Tibial nerve (tissue), 4 donors: ENCODE measurements at regions not wholly inside any gene's neighbourhood (a gene's known extent, or its start where the extent isn't known, plus 50 kb on each side); places are given as distances from the start of the nearest gene placed in this dataset.

ENCODE experiments used
- DNase-seq, 2 donors: peaks; one replicate each; pipeline ENCODE4 v3.0.0-alpha.2; 2019; ENCODE audit warnings: low spot score in 2 of 2
- H3K27ac ChIP-seq, 4 donors: fragments of 200-600 bp; sonication (generic) in 3 of 4; one replicate each; pipeline ENCODE4 v1.5.1; 2017 to 2019; ENCODE audit warnings: mild to moderate bottlenecking in 1 of 4
- H3K27me3 ChIP-seq, 2 donors: fragments of 200-600 bp; sonication (generic) in 1 of 2; one replicate each; pipeline versions ENCODE4 v1.5.1 to v1.6.0; 2017 to 2019
- H3K36me3 ChIP-seq, 3 donors: fragments of 200-600 bp; sonication (generic); one replicate each; pipeline ENCODE4 v1.5.1; 2018 to 2019
- H3K4me1 ChIP-seq, 4 donors: fragments of 200-600 bp; sonication (generic) in 3 of 4; one replicate each; pipeline ENCODE4 v1.5.1; 2017 to 2019
- H3K4me3 ChIP-seq, 4 donors: fragments of 200-600 bp; sonication (generic) in 3 of 4; one replicate each; pipeline ENCODE4 v1.5.1; 2017 to 2019; ENCODE audit warnings: mild to moderate bottlenecking in 1 of 4, moderate library complexity in 1 of 4
- H3K9me3 ChIP-seq, 4 donors: fragments of 200-600 bp; sonication (generic) in 3 of 4; one replicate each; pipeline ENCODE4 v1.5.1; 2017 to 2019
- CTCF ChIP-seq, 5 experiments: fragments of 200-600 bp in 3 of 5; fragments of 450-650 bp in 2 of 5; sonication (generic) in 3 of 5; IDR thresholded peaks; one replicate each; pipeline ENCODE4 v1.5.1; 2016 to 2019; ENCODE audit warnings: antibody characterized with exemption in 5 of 5, mild to moderate bottlenecking in 3 of 5, moderate library complexity in 2 of 5
- EP300 ChIP-seq, 2 donors: sonication (generic); formaldehyde crosslinking; IDR thresholded peaks; one replicate each; pipeline ENCODE4 v1.6.1; 2017; ENCODE audit warnings: antibody characterized with exemption in 2 of 2, mild to moderate bottlenecking in 1 of 2
- POLR2A ChIP-seq, 2 donors: fragments of 450-650 bp; IDR thresholded peaks; one replicate each; pipeline ENCODE4 v1.6.1; 2017; ENCODE audit warnings: antibody characterized with exemption in 2 of 2, mild to moderate bottlenecking in 2 of 2, moderate library complexity in 2 of 2
- WGBS, 2 donors: methylation state at CpG; one replicate each; pipeline ENCODE4 v1.1.5; 2018; 5-methylcytosine and 5-hydroxymethylcytosine counted together

DNA sequence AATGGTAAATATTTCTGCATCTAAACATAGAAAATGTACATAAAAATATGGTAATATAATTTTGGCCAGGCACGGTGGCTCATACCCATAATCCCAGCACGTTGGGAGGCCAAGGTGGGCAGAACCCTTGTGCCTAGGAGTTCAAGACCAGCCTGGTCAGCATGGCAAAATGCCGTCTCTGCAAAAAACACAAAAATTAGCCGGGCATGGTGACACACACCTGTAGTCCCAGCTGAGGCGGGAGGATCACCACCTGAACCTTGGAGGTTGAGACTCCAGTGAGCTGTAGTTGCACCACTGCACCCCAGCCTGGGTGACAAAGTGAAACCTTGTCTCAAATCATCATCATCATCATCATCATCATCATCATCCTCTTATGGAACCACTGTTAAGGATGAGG lies 230.6 kb upstream of the NCAM1 start:
- no peaks in the 10 kb centered on the region for H3K27me3 ChIP-seq
- 52 to 53% methylated on average over 5 of the region's 5 CpGs for WGBS, 2 donors
- H3K9me3 ChIP-seq: no peaks in the 10 kb centered on the region
- H3K36me3 ChIP-seq: no peaks in the 10 kb centered on the region
- no peak overlapping the region for H3K27ac ChIP-seq
- H3K4me3 ChIP-seq: no peak overlapping the region
- no peaks in the 10 kb centered on the region for H3K4me1 ChIP-seq
- DNase-seq: no peak
- TF ChIP-seq POLR2A (IDR thresholded peaks at IDR 0.05) (no peak), CTCF (IDR thresholded peaks at IDR 0.05) (no peak), EP300 (IDR thresholded peaks at IDR 0.05) (no peak)

DNA sequence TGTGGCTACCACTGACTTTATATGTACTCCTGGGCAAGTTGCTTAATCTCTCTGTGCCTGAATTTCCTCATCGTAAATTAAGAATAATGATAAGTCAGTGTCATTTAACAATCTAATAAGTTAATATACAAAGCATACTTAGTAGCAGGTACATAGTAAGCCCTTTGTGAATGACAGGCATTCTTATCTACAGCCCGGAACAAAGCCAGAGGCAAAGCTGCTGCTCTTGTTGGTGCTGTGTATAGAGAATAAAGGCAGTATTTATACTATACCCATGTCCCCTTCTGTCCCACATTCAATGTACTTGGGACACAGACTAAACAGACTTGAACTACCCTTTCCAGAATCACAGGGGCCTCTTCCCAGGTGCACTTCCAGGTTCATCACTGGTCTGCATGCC lies 229.7 kb upstream of the NCAM1 start:
- Histone ChIP-seq H3K27me3 (no peaks in the 10 kb centered on the region), H3K4me1 (peaks cover 0 to 3% (median 0%) of the 10 kb centered on the region in 4 donors), H3K27ac (no peak overlapping the region), H3K36me3 (no peaks in the 10 kb centered on the region), H3K9me3 (no peaks in the 10 kb centered on the region), H3K4me3 (no peak overlapping the region)
- 65 to 70% methylated on average over 2 of the region's 2 CpGs for WGBS, 2 donors
- no peak for DNase-seq
- no peak for TF ChIP-seq CTCF (IDR thresholded peaks at IDR 0.05)
- no peak for TF ChIP-seq POLR2A (IDR thresholded peaks at IDR 0.05)
- TF ChIP-seq EP300 (IDR thresholded peaks at IDR 0.05): no peak

GRCh38 chr11:112732031-112732430 lies 229.2 kb upstream of the NCAM1 start:
- H3K36me3 ChIP-seq: no peaks in the 10 kb centered on the region
- TF ChIP-seq POLR2A (IDR thresholded peaks at IDR 0.05): no peak
- TF ChIP-seq EP300 (IDR thresholded peaks at IDR 0.05): no peak
- no peak for TF ChIP-seq CTCF (IDR thresholded peaks at IDR 0.05)
- no peaks in the 10 kb centered on the region for H3K9me3 ChIP-seq
- no peak overlapping the region for H3K27ac ChIP-seq
- DNase-seq: no peak
- no peaks in the 10 kb centered on the region for H3K27me3 ChIP-seq
- peaks cover 0 to 5% (median 0%) of the 10 kb centered on the region in 4 donors for H3K4me1 ChIP-seq
- no peak overlapping the region for H3K4me3 ChIP-seq
- 69 to 85% methylated on average over 4 of the region's 4 CpGs for WGBS, 2 donors

DNA sequence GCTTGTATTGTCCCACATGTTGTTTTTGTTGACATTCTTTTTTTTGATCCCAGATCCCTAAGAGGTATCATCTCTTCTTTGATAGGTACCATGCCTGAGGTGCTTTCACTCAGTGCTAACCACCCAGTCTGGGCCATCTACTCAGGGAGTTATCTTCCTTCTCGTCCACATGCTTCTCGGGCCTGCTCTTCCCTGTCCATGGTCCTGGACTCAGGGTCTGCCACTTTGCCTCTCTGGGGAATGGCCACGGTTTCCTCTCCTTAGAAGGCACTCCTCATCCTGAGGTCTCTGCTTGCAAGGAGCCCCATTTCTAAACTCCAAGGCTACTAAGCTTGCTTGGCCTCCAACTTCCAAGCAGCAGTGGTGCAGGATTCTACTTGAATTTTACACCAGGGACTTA lies 227.0 kb upstream of the NCAM1 start:
- Histone ChIP-seq H3K27ac (no peak overlapping the region), H3K4me3 (no peak overlapping the region), H3K9me3 (no peaks in the 10 kb centered on the region), H3K36me3 (no peaks in the 10 kb centered on the region), H3K27me3 (no peaks in the 10 kb centered on the region), H3K4me1 (peaks cover 0 to 5% (median 0%) of the 10 kb centered on the region in 4 donors)
- 12 to 14% methylated on average over 3 of the region's 3 CpGs for WGBS, 2 donors
- no peak for DNase-seq
- TF ChIP-seq POLR2A (IDR thresholded peaks at IDR 0.05) (no peak), CTCF (IDR thresholded peaks at IDR 0.05) (no peak)

GRCh38 chr11:112735470-112735869 lies 225.8 kb upstream of the NCAM1 start:
- DNase-seq: no peak
- H3K4me3 ChIP-seq: no peak overlapping the region
- H3K9me3 ChIP-seq: no peaks in the 10 kb centered on the region
- no peaks in the 10 kb centered on the region for H3K27me3 ChIP-seq
- WGBS, 2 donors: 69 to 82% methylated on average over 2 of the region's 2 CpGs
- H3K36me3 ChIP-seq: no peaks in the 10 kb centered on the region
- no peak for TF ChIP-seq CTCF (IDR thresholded peaks at IDR 0.05)
- TF ChIP-seq EP300 (IDR thresholded peaks at IDR 0.05): no peak
- no peak for TF ChIP-seq POLR2A (IDR thresholded peaks at IDR 0.05)
- no peak overlapping the region for H3K27ac ChIP-seq
- H3K4me1 ChIP-seq: peaks cover 0 to 5% (median 0%) of the 10 kb centered on the region in 4 donors
